ENCODE measurements at regions not wholly inside any gene's neighbourhood (a gene's known extent, or its start where the extent isn't known, plus 50 kb on each side); places are given as distances from the start of the nearest gene placed in this dataset.

GRCh38 chr3:72698154-72698917 is 149.9 kb downstream of the SHQ1 start:
- Mint-ChIP-seq H3K27me3 (no peaks in the 10 kb centered on the region), H3K9me3 (no peaks in the 10 kb centered on the region), H3K4me3 (no peak overlapping the region), H3K27ac (no peak overlapping the region), H3K36me3 (ENCODE audit: low read depth) (no peaks in the 10 kb centered on the region), H3K4me1 (no peaks in the 10 kb centered on the region)
- ChIA-PET CTCF (interaction anchor here (0.9 to 1.5 kb wide), 2 partner anchors 32 to 560 kb away, joined by 3 read pairs; no protein-coding TSS in a partner anchor), POLR2A (no interaction called here)
- no peak for DNase-seq

- no peak overlapping the region for H3K27ac Mint-ChIP-seq
- CTCF ChIA-PET: interaction anchor here (0.9 to 1.5 kb wide), 2 partner anchors 31 to 559 kb away, joined by 3 read pairs; no protein-coding TSS in a partner anchor
- DNase-seq: no peak
- H3K4me1 Mint-ChIP-seq: no peaks in the 10 kb centered on the region
- POLR2A ChIA-PET: interaction anchor here (0.6 kb wide), 1 partner anchor 1221 kb away, joined by 3 read pairs; no protein-coding TSS in a partner anchor
- H3K4me3 Mint-ChIP-seq: no peak overlapping the region
- no peaks in the 10 kb centered on the region for H3K9me3 Mint-ChIP-seq
- no peaks in the 10 kb centered on the region for H3K36me3 Mint-ChIP-seq (ENCODE audit: low read depth)
- H3K27me3 Mint-ChIP-seq: no peaks in the 10 kb centered on the region
These were observed 150.5 kb downstream of the SHQ1 start for GRCh38 chr3:72697717-72698116.

- no peaks in the 10 kb centered on the region for H3K36me3 Mint-ChIP-seq (ENCODE audit: low read depth)
- H3K9me3 Mint-ChIP-seq: no peaks in the 10 kb centered on the region
- H3K27ac Mint-ChIP-seq: no peak overlapping the region
These were observed 151.4 kb downstream of the SHQ1 start for GRCh38 chr3:72696815-72697214.

GRCh38 chr3:72694398-72694797 is 153.8 kb downstream of the SHQ1 start:
- CTCF ChIA-PET: interaction anchor here (1.3 kb wide), 1 partner anchor 12 kb away, joined by 3 read pairs; no protein-coding TSS in a partner anchor

More at GRCh38 chr3:72696815-72697214, 151.4 kb downstream of the SHQ1 start:
- no peaks in the 10 kb centered on the region for H3K4me1 Mint-ChIP-seq
- DNase-seq: no peak
- POLR2A ChIA-PET: no interaction called here
- H3K27me3 Mint-ChIP-seq: no peaks in the 10 kb centered on the region
- H3K4me3 Mint-ChIP-seq: no peak overlapping the region
- CTCF ChIA-PET: interaction anchor here (0.6 to 1.5 kb wide), 2 partner anchors 22 to 30 kb away, joined by 3 read pairs; no protein-coding TSS in a partner anchor

GRCh38 chr3:72692990-72693389 is 155.3 kb downstream of the SHQ1 start:
- Mint-ChIP-seq H3K36me3 (ENCODE audit: low read depth) (no peaks in the 10 kb centered on the region), H3K27ac (no peak overlapping the region), H3K4me3 (no peak overlapping the region), H3K9me3 (no peaks in the 10 kb centered on the region), H3K27me3 (no peaks in the 10 kb centered on the region), H3K4me1 (no peaks in the 10 kb centered on the region)
- ChIA-PET CTCF (interaction anchor here (1.2 to 1.3 kb wide), 2 partner anchors 13 to 27 kb away, joined by 3 read pairs; no protein-coding TSS in a partner anchor), POLR2A (no interaction called here)
- no peak for DNase-seq

More at GRCh38 chr3:72694398-72694797, 153.8 kb downstream of the SHQ1 start:
- H3K4me1 Mint-ChIP-seq: no peaks in the 10 kb centered on the region
- no peak for DNase-seq
- H3K9me3 Mint-ChIP-seq: no peaks in the 10 kb centered on the region
- H3K36me3 Mint-ChIP-seq (ENCODE audit: low read depth): no peaks in the 10 kb centered on the region
- POLR2A ChIA-PET: no interaction called here
- H3K27ac Mint-ChIP-seq: no peak overlapping the region
- H3K27me3 Mint-ChIP-seq: no peaks in the 10 kb centered on the region
- no peak overlapping the region for H3K4me3 Mint-ChIP-seq

GRCh38 chr3:72690629-72691028 is 157.6 kb downstream of the SHQ1 start:
- Mint-ChIP-seq H3K27ac (no peak overlapping the region), H3K4me1 (no peaks in the 10 kb centered on the region), H3K27me3 (no peaks in the 10 kb centered on the region), H3K9me3 (no peaks in the 10 kb centered on the region), H3K36me3 (ENCODE audit: low read depth) (no peaks in the 10 kb centered on the region), H3K4me3 (no peak overlapping the region)
- CTCF ChIA-PET: interaction anchor here (0.6 to 1.1 kb wide), 3 partner anchors 9 to 129 kb away, joined by 3 read pairs; no protein-coding TSS in a partner anchor
- POLR2A ChIA-PET: no interaction called here
- no peak for DNase-seq

GRCh38 chr3:72682936-72683452 is 165.3 kb downstream of the SHQ1 start:
- peaks cover 1% of the 10 kb centered on the region for H3K4me1 Mint-ChIP-seq
- DNase-seq: no peak
- CTCF ChIA-PET: interaction anchor here (1.2 kb wide), 1 partner anchor 17 kb away, joined by 3 read pairs; no protein-coding TSS in a partner anchor
- H3K4me3 Mint-ChIP-seq: no peak overlapping the region
- H3K27me3 Mint-ChIP-seq: no peaks in the 10 kb centered on the region
- no peaks in the 10 kb centered on the region for H3K36me3 Mint-ChIP-seq (ENCODE audit: low read depth)
- H3K9me3 Mint-ChIP-seq: peaks cover 2% of the 10 kb centered on the region
- H3K27ac Mint-ChIP-seq: no peak overlapping the region
- POLR2A ChIA-PET: no interaction called here

- Mint-ChIP-seq H3K4me1 (peaks cover 1% of the 10 kb centered on the region), H3K36me3 (ENCODE audit: low read depth) (no peaks in the 10 kb centered on the region), H3K27me3 (no peaks in the 10 kb centered on the region), H3K4me3 (no peak overlapping the region), H3K27ac (no peak overlapping the region), H3K9me3 (peaks cover 2% of the 10 kb centered on the region)
- ChIA-PET POLR2A (no interaction called here), CTCF (no interaction called here)
- DNase-seq: no peak
These were observed 166.6 kb downstream of the SHQ1 start for GRCh38 chr3:72681598-72681997.

GRCh38 chr3:72680766-72681165 is 167.5 kb downstream of the SHQ1 start:
- peaks cover 1% of the 10 kb centered on the region for H3K4me1 Mint-ChIP-seq
- POLR2A ChIA-PET: no interaction called here
- H3K4me3 Mint-ChIP-seq: no peak overlapping the region

GRCh38 chr3:72679540-72680198 is 168.6 kb downstream of the SHQ1 start:
- DNase-seq: no peak
- H3K36me3 Mint-ChIP-seq (ENCODE audit: low read depth): no peaks in the 10 kb centered on the region
- H3K27me3 Mint-ChIP-seq: no peaks in the 10 kb centered on the region
- peaks cover 2% of the 10 kb centered on the region for H3K9me3 Mint-ChIP-seq
- ChIA-PET CTCF (no interaction called here), POLR2A (no interaction called here)
- no peak overlapping the region for H3K4me3 Mint-ChIP-seq
- H3K4me1 Mint-ChIP-seq: peaks cover 1% of the 10 kb centered on the region
- no peak overlapping the region for H3K27ac Mint-ChIP-seq

More at GRCh38 chr3:72680766-72681165, 167.5 kb downstream of the SHQ1 start:
- no peaks in the 10 kb centered on the region for H3K27me3 Mint-ChIP-seq
- peaks cover 2% of the 10 kb centered on the region for H3K9me3 Mint-ChIP-seq
- H3K27ac Mint-ChIP-seq: no peak overlapping the region
- DNase-seq: no peak
- H3K36me3 Mint-ChIP-seq (ENCODE audit: low read depth): no peaks in the 10 kb centered on the region
- CTCF ChIA-PET: no interaction called here

- H3K4me1 Mint-ChIP-seq: peaks cover 1% of the 10 kb centered on the region
- POLR2A ChIA-PET: no interaction called here
- CTCF ChIA-PET: no interaction called here
- H3K4me3 Mint-ChIP-seq: no peak overlapping the region
- no peak for DNase-seq
- H3K27ac Mint-ChIP-seq: no peak overlapping the region
- peaks cover 2% of the 10 kb centered on the region for H3K9me3 Mint-ChIP-seq
- H3K36me3 Mint-ChIP-seq (ENCODE audit: low read depth): no peaks in the 10 kb centered on the region
- H3K27me3 Mint-ChIP-seq: no peaks in the 10 kb centered on the region
These were observed 169.4 kb downstream of the SHQ1 start for GRCh38 chr3:72678867-72679266.

GRCh38 chr3:72678380-72678779 is 169.9 kb downstream of the SHQ1 start:
- H3K4me1 Mint-ChIP-seq: peaks cover 1% of the 10 kb centered on the region
- H3K9me3 Mint-ChIP-seq: peaks cover 2% of the 10 kb centered on the region
- no peaks in the 10 kb centered on the region for H3K36me3 Mint-ChIP-seq (ENCODE audit: low read depth)
- H3K4me3 Mint-ChIP-seq: no peak overlapping the region
- H3K27me3 Mint-ChIP-seq: no peaks in the 10 kb centered on the region
- DNase-seq: no peak
- no peak overlapping the region for H3K27ac Mint-ChIP-seq
- ChIA-PET POLR2A (no interaction called here), CTCF (no interaction called here)

- Mint-ChIP-seq H3K36me3 (ENCODE audit: low read depth) (no peaks in the 10 kb centered on the region), H3K4me1 (no peaks in the 10 kb centered on the region), H3K27ac (no peak overlapping the region), H3K27me3 (no peaks in the 10 kb centered on the region), H3K4me3 (no peak overlapping the region), H3K9me3 (no peaks in the 10 kb centered on the region)
- ChIA-PET POLR2A (no interaction called here), CTCF (interaction anchor here (2.4 kb wide), 1 partner anchor 9 kb away, joined by 7 read pairs; no protein-coding TSS in a partner anchor)
- DNase-seq: no peak
These were observed 173.0 kb downstream of the SHQ1 start for GRCh38 chr3:72675243-72675642.
